Activated T-cell treated with anti-CD3 and anti-CD28 coated beads, Interleukin-2, amount 50 U/mL, for 72 hours (primary cell): ENCODE measurements at regions not wholly inside any gene's neighbourhood (a gene's known extent, or its start where the extent isn't known, plus 50 kb on each side); places are given as distances from the start of the nearest gene placed in this dataset.
"Not testable (repeated sequence)": the region's sequence is repeated elsewhere in the genome, so short reads cannot be mapped to it uniquely, and the experiment has no call there.

Experiments
- ATAC-seq, 2 donors: fragments of 150-1000 bp; cut with Tn5 transposase; replicated peaks in 1 of 2; 2 replicates each; pipeline ENCODE4 v1.10.0; 2021; ENCODE audit warnings: moderate library complexity in 2 of 2, mild to moderate bottlenecking in 1 of 2
- DNase-seq, 2 donors: peaks; one replicate each; pipeline ENCODE4 v3.0.0; 2021 to 2022; ENCODE audit warnings: mixed read lengths in 1 of 2
- H3K27ac Mint-ChIP-seq: one replicate; pipeline ENCODE4 v1.8.0; 2022; ENCODE audit warnings: mild to moderate bottlenecking, moderate library complexity, mixed read lengths
- H3K27me3 Mint-ChIP-seq: one replicate; pipeline ENCODE4 v1.8.0; 2022; ENCODE audit warnings: low read depth, mixed read lengths
- H3K36me3 Mint-ChIP-seq, 2 donors: one replicate each; pipeline ENCODE4 v1.8.0; 2022; ENCODE audit warnings: mixed read lengths in 2 of 2, mild to moderate bottlenecking in 1 of 2; ENCODE audit not compliant: insufficient read depth in 2 of 2
- H3K4me1 Mint-ChIP-seq: one replicate; pipeline ENCODE4 v1.8.0; 2022; ENCODE audit warnings: low read depth, mixed read lengths
- H3K4me3 Mint-ChIP-seq, 2 donors: one replicate each; pipeline ENCODE4 v1.8.0; 2022; ENCODE audit warnings: mild to moderate bottlenecking in 2 of 2, mixed read lengths in 2 of 2, moderate library complexity in 2 of 2
- H3K9me3 Mint-ChIP-seq, 2 donors: one replicate each; pipeline ENCODE4 v1.8.0; 2022; ENCODE audit warnings: mixed read lengths in 2 of 2

DNA sequence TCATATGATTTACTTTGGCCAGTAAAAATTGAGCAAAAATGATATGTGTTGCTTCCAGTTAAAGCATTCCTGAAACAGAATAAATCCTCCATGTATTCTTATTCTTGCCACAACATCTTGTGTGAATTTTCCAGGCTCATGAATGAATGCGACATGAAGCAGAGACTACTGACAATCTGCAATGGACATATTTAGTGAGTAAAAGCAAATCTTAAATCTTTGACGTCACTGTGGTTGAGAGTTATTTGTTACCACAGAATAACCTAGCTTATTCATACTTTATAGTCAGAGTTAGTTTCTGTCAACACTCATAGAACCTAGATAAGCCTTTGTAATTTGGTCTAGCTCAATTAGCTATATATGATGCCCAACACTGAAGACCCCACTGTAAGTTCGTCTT, 1443.1 kb downstream of the PCDH9 start:
- no peaks in the 10 kb centered on the region for H3K27me3 Mint-ChIP-seq
- no peaks in the 10 kb centered on the region for H3K4me1 Mint-ChIP-seq
- ATAC-seq (no peak), DNase-seq (no peak)
- no peak overlapping the region for H3K27ac Mint-ChIP-seq
- peaks cover 0 to 3% of the 10 kb centered on the region in 2 donors for H3K36me3 Mint-ChIP-seq
- H3K4me3 Mint-ChIP-seq: no peak overlapping the region
- peaks cover 8 to 10% of the 10 kb centered on the region in 2 donors for H3K9me3 Mint-ChIP-seq

DNA sequence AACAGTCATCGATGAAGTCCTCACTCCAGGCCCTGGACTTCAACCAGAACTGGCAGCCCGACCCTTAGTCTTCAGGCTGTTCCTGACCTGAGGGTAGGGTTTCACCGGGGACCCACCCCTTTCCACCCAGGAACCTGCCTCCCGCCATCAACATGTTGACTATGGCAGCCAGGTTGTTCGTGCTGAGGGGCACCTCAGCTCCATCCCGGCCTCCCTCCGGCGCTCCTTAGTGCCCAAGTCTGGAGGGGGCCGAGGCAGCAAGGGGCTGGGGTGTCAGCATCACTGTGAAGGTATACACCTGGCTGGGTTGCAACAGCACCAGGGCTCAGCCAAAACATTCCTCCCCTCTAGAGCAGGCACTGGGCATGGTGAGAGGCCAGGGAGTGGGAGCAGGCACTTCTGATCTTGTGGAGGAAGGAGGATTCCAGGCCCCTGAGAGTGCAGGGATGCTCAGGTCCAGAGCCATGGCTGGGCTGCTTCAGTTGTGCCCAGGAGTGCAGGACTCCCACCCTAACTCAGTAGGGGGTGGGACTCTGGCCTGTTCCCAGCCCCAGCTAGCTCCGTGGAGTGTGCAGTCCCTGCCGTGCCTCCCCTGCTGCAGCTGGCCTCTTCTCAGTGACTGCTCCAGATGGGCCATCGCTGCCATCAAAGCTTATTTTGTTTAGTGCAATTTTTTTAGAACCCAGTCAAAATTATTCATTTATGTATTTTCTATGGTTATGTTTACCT, 1445.9 kb downstream of the PCDH9 start:
- Mint-ChIP-seq H3K4me1 (no peaks in the 10 kb centered on the region), H3K27ac (no peak overlapping the region), H3K36me3 (peaks cover 0 to 3% of the 10 kb centered on the region in 2 donors), H3K9me3 (peaks cover 11 to 14% of the 10 kb centered on the region in 2 donors), H3K27me3 (no peaks in the 10 kb centered on the region), H3K4me3 (no peak overlapping the region)
- no peak for ATAC-seq
- no peak for DNase-seq

DNA sequence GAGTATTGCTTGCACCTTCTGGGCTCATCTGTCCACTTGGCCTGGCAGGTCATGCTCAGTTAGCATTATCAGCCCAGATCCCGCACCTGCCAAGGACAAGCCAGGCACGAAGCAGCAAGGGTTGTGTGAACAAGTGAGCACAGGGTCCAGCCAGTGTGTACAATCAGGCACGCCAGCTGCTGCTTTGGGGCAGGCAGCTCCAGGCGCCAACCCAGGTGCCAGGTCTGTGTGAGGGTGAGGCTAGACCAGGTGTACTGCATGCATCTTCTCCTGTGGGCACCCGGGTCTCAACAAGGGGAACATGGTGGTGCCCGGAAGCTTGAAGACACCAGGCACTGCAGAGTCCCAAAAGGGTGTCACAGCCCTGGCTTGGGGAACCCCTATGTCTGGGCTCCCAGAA, 1446.8 kb downstream of the PCDH9 start:
- peaks cover 0 to under 1% of the 10 kb centered on the region in 2 donors for H3K36me3 Mint-ChIP-seq
- DNase-seq (no peak), ATAC-seq (no peak)
- no peaks in the 10 kb centered on the region for H3K27me3 Mint-ChIP-seq
- peaks cover 8 to 12% of the 10 kb centered on the region in 2 donors for H3K9me3 Mint-ChIP-seq
- no peak overlapping the region for H3K4me3 Mint-ChIP-seq
- no peak overlapping the region for H3K27ac Mint-ChIP-seq
- H3K4me1 Mint-ChIP-seq: no peaks in the 10 kb centered on the region

DNA sequence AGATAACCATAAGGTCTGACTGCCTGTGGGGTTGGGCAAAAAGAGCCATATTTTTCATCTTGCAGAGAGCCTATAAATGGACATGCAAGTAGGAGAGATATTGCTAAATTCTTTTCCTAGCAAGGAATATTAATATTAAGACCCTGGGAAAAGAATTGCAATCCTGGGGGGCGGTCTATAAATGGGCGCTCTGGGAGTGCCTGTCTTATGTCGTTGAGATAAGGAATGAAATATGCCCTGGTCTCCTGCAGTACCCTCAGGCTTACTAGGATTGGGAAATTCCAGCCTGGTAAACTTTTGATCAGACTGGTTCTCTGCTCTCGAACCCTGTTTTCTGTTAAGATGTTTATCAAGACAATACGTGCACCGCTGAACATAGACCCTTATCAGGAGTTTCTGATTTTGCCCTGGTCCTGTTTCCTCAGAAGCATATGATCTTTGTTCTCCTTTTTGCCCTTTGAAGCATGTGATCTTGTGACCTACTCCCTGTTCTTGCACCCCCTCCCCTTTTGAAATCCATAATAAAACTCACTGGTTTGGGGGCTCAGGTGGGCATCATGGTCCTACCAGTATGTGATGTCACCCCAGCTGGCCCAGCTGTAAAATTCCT, 1458.3 kb downstream of the PCDH9 start:
- H3K4me3 Mint-ChIP-seq, ATAC-seq, H3K27ac Mint-ChIP-seq, H3K27me3 Mint-ChIP-seq, H3K36me3 Mint-ChIP-seq, DNase-seq, H3K4me1 Mint-ChIP-seq: not testable (repeated sequence)
- peaks cover 9 to 20% of the 10 kb centered on the region in 2 donors for H3K9me3 Mint-ChIP-seq

DNA sequence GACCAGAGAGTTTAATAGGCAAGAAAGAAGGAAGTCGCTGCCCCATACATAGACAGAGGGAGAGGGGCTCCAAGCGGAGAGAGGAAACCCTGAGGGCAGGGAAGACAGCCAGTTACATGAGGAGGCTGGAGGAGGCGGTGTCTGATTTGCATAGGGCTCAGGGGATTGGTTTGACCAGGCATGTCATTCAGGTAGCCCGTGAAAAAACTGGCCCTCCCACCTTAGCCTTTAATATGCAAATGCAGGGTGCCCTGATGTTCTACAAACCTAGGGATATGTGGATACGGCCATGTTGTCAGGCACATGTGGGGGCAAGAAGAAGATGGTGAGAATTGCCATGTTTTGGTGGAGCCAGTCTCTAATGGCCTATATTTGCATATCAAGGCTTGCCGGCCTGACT, 1461.6 kb downstream of the PCDH9 start:
- Mint-ChIP-seq H3K36me3 (peaks cover 0 to 2% of the 10 kb centered on the region in 2 donors), H3K27ac (no peak overlapping the region), H3K9me3 (peaks cover 6 to 15% of the 10 kb centered on the region in 2 donors), H3K27me3 (no peaks in the 10 kb centered on the region), H3K4me3 (no peak overlapping the region), H3K4me1 (no peaks in the 10 kb centered on the region)
- DNase-seq (no peak), ATAC-seq (no peak)

DNA sequence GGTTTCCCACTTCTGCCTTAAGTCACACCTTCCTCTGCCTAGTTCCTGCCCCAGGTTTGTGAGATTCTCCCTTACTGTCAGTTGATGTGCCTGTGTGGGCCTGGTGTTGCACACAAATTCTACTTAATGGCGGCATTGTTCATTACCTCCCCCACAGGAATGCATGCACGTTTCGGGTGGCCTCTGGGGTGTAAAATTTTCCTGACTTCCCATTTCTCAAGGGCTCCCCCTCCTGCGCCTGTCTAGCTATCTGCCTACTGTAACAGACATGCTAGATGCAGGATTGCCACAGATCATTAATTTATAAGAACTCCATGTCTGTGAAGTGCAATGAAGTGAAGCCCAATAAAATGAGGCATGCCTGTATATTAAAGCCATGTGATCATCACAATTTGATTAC, 1466.3 kb downstream of the PCDH9 start:
- no peak for ATAC-seq
- peaks cover 9 to 13% of the 10 kb centered on the region in 2 donors for H3K9me3 Mint-ChIP-seq
- H3K27me3 Mint-ChIP-seq: no peaks in the 10 kb centered on the region
- no peak overlapping the region for H3K27ac Mint-ChIP-seq
- peaks cover 0 to 2% of the 10 kb centered on the region in 2 donors for H3K36me3 Mint-ChIP-seq
- DNase-seq: no peak
- no peaks in the 10 kb centered on the region for H3K4me1 Mint-ChIP-seq
- H3K4me3 Mint-ChIP-seq: no peak overlapping the region

DNA sequence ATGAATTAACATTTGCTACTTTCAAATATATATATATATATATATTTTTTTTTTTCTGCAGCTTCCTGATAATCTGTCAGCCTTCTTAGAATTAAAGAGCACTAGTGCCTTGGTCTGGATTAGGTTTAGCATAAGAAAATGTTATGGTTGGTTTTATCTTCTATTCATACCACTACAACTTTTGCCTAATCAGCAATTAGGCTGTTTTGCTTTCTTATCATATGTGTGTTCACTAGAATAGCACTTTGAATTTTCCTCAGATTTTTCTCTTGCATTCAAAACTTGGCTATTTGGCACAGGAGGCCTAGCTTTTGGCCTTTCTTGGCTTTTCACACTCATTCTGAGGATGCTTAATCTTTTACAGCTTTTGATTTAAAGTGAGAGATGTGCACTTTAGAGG, 1468.1 kb downstream of the PCDH9 start:
- no peaks in the 10 kb centered on the region for H3K27me3 Mint-ChIP-seq
- H3K4me3 Mint-ChIP-seq: no peak overlapping the region
- H3K9me3 Mint-ChIP-seq: peaks cover 6 to 14% of the 10 kb centered on the region in 2 donors

DNA sequence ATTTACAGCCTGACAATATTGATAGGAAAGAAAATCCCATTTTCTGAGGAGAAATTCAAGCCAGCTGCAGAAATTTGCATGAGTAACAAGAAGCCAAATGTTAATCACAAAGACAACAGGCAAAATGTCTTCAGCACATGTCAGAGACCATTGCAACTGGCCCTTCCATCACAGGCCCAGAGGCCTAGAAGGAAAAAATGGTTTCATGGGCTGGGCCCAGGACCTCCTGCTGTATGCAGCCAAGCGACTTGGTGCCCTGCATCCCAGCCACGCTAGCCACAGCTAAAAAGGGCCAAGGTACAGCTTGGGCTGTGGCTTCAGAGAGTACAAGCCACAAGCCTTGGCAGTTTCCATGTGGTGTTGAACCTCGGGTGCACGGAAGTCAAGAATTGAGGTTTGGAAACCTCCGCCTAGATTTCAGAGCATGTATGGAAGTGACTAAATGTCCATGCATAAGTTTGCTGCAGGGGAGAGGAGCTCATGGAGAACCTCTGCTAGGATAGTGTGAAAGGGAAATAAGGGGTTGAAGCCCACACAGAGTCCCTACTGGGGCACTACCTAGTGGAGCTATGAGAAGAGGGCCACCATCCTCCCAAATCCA, 1474.0 kb downstream of the PCDH9 start:
- Mint-ChIP-seq H3K27me3 (no peaks in the 10 kb centered on the region), H3K27ac (no peak overlapping the region), H3K36me3 (peaks cover 0 to 2% of the 10 kb centered on the region in 2 donors), H3K4me1 (no peaks in the 10 kb centered on the region), H3K9me3 (peaks cover 11 to 17% of the 10 kb centered on the region in 2 donors), H3K4me3 (no peak overlapping the region)
- DNase-seq (no peak), ATAC-seq (no peak)

More for the DNA sequence above, 1468.1 kb downstream of the PCDH9 start:
- ATAC-seq (no peak), DNase-seq (no peak)
- Mint-ChIP-seq H3K36me3 (peaks cover 0 to 2% of the 10 kb centered on the region in 2 donors), H3K4me1 (no peaks in the 10 kb centered on the region), H3K27ac (no peak overlapping the region)

DNA sequence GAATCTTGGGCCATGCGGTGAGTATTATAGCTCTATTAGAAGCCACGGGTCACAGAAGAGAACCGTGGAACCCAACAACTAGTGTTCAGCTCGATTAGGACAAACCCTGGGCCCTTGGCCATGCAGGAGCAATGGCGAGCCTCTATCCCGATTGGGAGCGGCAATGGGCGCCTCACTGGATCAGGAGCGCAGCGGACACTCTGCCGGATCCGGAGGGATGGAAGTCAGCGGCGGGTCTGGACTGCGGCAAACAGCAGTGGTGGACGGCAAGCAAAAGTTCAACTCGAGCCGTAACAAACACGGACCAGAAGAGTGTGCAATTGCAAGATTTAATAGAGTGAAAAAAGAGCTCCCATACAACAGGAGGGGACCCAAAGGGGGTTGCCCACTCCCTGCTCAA, 1481.9 kb downstream of the PCDH9 start:
- ATAC-seq (no peak), DNase-seq (no peak)
- Mint-ChIP-seq H3K27ac (no peak overlapping the region), H3K4me3 (no peak overlapping the region), H3K4me1 (no peaks in the 10 kb centered on the region), H3K36me3 (no peaks in the 10 kb centered on the region), H3K9me3 (peaks cover 4 to 15% of the 10 kb centered on the region in 2 donors), H3K27me3 (no peaks in the 10 kb centered on the region)

DNA sequence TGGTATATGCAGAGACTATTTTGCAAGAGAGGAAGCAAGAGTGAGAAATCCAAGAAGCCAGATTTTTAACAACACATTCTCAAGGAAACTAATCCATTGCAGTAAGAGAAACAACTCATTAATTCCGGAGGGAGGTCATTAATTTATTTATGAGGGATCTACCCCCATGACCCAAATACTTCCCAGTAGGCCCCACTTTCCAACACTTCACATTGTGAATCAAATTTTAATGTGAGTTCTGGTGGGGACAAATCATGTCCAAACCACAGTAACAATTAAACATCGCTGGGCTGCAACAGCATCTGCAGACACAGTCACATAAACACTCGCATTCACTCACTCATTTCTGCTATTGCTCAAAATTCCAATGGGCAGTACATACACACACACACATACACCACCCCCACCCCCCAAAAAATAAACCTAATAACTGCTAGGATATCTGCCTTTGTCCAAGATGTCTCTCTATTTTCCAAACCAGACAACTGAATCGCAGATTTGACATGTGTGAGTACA, 1483.7 kb downstream of the PCDH9 start:
- H3K36me3 Mint-ChIP-seq: no peaks in the 10 kb centered on the region
- H3K9me3 Mint-ChIP-seq: peaks cover 4 to 14% of the 10 kb centered on the region in 2 donors
- H3K4me1 Mint-ChIP-seq: no peaks in the 10 kb centered on the region
- DNase-seq (no peak), ATAC-seq (no peak)
- no peaks in the 10 kb centered on the region for H3K27me3 Mint-ChIP-seq
- peak overlapping the region; percentile 50 for H3K27ac Mint-ChIP-seq
- H3K4me3 Mint-ChIP-seq: no peak overlapping the region

DNA sequence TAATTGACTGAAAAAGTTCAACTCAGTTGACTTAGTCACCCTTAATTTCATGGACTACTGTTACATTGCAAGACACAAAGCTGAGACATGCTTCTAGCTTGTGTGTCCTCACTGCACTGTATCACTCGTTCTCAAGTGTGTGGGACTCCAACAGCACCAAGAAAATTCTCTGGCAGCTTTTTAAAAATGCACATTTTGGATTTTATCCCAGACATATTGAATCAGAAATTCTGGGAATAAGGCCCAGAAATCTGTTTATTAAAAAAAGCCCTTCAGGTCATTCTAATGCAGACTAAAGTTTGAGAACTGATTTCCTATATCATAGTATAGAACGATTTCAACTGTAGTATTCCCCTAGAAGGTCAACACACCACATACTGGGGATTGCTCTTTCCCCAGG, 1485.3 kb downstream of the PCDH9 start:
- ATAC-seq: no peak
- Mint-ChIP-seq H3K4me1 (no peaks in the 10 kb centered on the region), H3K27me3 (no peaks in the 10 kb centered on the region), H3K36me3 (no peaks in the 10 kb centered on the region), H3K9me3 (peaks cover 4 to 7% of the 10 kb centered on the region in 2 donors), H3K27ac (no peak overlapping the region), H3K4me3 (no peak overlapping the region)
- no peak for DNase-seq

DNA sequence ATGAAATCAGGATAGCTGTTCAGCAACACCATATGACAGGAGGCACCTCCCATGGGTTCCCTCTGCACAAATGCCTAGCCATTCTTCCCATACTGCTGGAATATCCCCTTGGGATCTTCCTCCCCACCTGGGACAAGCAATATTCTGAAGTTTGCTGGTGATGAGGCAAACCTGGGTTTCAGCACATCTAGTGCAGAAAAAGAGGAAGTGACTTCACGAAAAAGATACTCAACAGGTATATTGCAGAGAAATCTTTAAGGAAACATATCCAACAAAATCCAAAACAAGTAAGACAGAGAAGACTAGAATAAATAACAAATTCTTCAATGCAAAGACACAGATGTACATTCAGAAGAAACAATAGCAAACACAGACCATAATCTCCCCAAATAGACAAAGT, 1497.0 kb downstream of the PCDH9 start:
- Mint-ChIP-seq H3K9me3 (peaks cover 15 to 25% of the 10 kb centered on the region in 2 donors), H3K4me3 (no peak overlapping the region), H3K4me1 (no peaks in the 10 kb centered on the region), H3K36me3 (peaks cover 3 to 6% of the 10 kb centered on the region in 2 donors), H3K27me3 (no peaks in the 10 kb centered on the region), H3K27ac (no peak overlapping the region)
- ATAC-seq: no peak
- DNase-seq: no peak

DNA sequence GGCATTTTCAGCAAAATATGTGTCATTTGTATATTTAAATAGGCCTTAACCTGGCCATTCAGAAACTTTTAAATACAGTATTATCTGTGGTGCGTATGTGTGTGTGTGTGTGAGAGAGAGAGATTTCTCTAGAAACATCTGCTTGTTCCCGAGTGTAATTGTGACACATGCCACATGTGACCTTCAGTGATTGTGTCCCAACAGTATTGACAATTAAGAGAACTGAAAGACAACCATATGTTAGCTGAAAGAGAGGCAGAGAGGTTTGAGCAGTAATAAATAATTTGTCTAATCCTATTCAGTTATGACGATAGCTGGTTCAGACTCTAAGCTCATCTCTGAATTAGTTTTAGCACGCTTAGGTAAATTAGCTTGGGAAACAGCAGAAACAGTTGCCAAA, 1503.1 kb downstream of the PCDH9 start:
- no peaks in the 10 kb centered on the region for H3K27me3 Mint-ChIP-seq
- no peaks in the 10 kb centered on the region for H3K36me3 Mint-ChIP-seq
- no peak for ATAC-seq
- no peak overlapping the region for H3K4me3 Mint-ChIP-seq
- no peak for DNase-seq
- H3K4me1 Mint-ChIP-seq: no peaks in the 10 kb centered on the region
- no peak overlapping the region for H3K27ac Mint-ChIP-seq
- H3K9me3 Mint-ChIP-seq: peaks cover 2% of the 10 kb centered on the region in 2 donors
